Sigmoid colon (tissue), 6 donors: ENCODE measurements at regions not wholly inside any gene's neighbourhood (a gene's known extent, or its start where the extent isn't known, plus 50 kb on each side); places are given as distances from the start of the nearest gene placed in this dataset.

Experiments used
- DNase-seq: peaks from one replicate; pipeline ENCODE4 v3.0.0-alpha.2; 2019
- H3K27ac ChIP-seq, 4 donors: fragments of 200-600 bp; sonication (generic); one replicate each; pipeline ENCODE4 v1.5.1; 2016 to 2019; ENCODE audit warnings: mild to moderate bottlenecking in 1 of 4
- H3K27me3 ChIP-seq, 3 donors: fragments of 200-600 bp; sonication (generic); one replicate each; pipeline ENCODE4 v1.5.1; 2019; ENCODE audit warnings: mild to moderate bottlenecking in 1 of 3
- H3K36me3 ChIP-seq, 4 donors: fragments of 200-600 bp; sonication (generic); one replicate each; pipeline ENCODE4 v1.5.1; 2016 to 2019
- H3K4me1 ChIP-seq, 4 donors: fragments of 200-600 bp; sonication (generic); one replicate each; pipeline ENCODE4 v1.5.1; 2017 to 2019
- H3K4me3 ChIP-seq, 4 donors: fragments of 200-600 bp; sonication (generic); one replicate each; pipeline ENCODE4 v1.5.1; 2017 to 2019; ENCODE audit warnings: mild to moderate bottlenecking in 2 of 4, moderate library complexity in 1 of 4
- H3K9me3 ChIP-seq, 4 donors: fragments of 200-600 bp in 3 of 4; sonication (generic) in 3 of 4; one replicate each; pipeline versions ENCODE4 v1.5.1 to v1.6.1; 2013 to 2019
- EP300 ChIP-seq, 4 donors: sonication (generic); formaldehyde crosslinking; IDR thresholded peaks; one replicate each; pipeline ENCODE4 v1.6.1; 2017; ENCODE audit warnings: antibody characterized with exemption in 4 of 4
- POLR2A ChIP-seq, 2 donors: fragments of 450-650 bp; IDR thresholded peaks; one replicate each; pipeline ENCODE4 v1.6.1; 2016; ENCODE audit warnings: antibody characterized with exemption in 2 of 2, mild to moderate bottlenecking in 2 of 2, moderate library complexity in 2 of 2
- POLR2AphosphoS5 ChIP-seq, 4 donors: sonication (generic); formaldehyde crosslinking; IDR thresholded peaks; one replicate each; pipeline ENCODE4 v1.6.1; 2017; ENCODE audit warnings: antibody characterized with exemption in 4 of 4
- WGBS, 2 donors: extraction: QIAGEN DNeasy Blood & Tissue Kit; methylation state at CpG; one replicate each; pipeline ENCODE4 v1.1.7; 2013; 5-methylcytosine and 5-hydroxymethylcytosine counted together
- intact Hi-C: fragments of 100-400 bp; cut with DNase I; formaldehyde crosslinking; loops from one replicate; pipeline ENCODE4 v1.15.1; 2023
- TF ChIP-seq, protein P1 (sequence below), 4 experiments: fragments of 450-650 bp in 3 of 4; fragments of 200-600 bp in 1 of 4; IDR thresholded peaks; one replicate each; pipeline ENCODE4 v1.5.1; 2016 to 2019; ENCODE audit warnings: antibody characterized with exemption in 4 of 4, mild to moderate bottlenecking in 3 of 4, moderate library complexity in 2 of 4
- donor health status: healthy with polysubstance abuse.
- donor health status: healthy.

DNA sequence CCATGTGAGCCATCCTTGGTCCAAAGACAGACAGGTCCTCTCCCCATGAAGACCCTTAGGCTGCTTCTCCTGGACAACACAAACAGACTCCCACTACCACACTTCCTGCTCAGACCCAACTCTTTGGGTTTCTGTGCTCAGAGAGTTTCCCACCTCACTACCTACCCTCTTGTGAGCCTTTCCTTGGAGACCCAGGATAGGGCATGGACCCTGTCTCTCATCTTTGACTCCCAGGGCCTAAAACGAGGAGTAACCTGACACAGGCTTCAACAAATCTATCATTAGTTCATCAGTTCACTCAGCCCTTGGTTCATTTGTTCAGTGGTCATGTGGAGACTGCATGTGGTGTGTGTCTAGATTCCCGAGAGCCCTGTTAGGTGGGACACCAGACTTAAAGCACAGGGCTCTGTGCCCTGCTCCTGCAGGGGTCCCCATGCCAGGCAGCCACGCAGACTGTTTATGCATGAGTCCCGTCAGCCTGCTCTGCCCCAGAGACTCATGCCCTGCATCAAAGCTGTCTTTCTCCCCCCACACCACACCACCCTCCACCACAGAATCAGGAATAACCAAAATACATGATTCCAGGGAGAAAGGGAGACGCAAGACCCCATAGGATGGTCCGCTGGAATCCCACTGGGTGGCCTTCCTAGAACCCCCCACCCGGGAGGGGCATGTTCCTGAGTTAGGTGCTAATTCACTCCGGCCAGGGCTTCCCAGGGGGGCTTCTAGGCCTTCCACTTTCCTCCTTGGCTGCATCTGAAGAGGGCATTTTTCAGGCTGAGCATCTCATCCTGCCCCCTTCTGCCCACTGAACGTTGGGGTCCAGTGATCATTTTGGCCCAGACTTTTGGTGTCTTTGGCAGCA, 100.2 kb upstream of the TEX51 start:
- no peaks in the 10 kb centered on the region for H3K4me1 ChIP-seq
- intact Hi-C loops, result no loop called here
- H3K4me3 ChIP-seq, result no peak overlapping the region
- H3K36me3 ChIP-seq, result no peaks in the 10 kb centered on the region
- peak; percentile 35 for DNase-seq
- H3K27ac ChIP-seq, result no peak overlapping the region
- TF ChIP-seq EP300 (IDR thresholded peaks at IDR 0.05) (no peak), POLR2A (IDR thresholded peaks at IDR 0.05) (no peak)
- TF ChIP-seq, protein P1, sequence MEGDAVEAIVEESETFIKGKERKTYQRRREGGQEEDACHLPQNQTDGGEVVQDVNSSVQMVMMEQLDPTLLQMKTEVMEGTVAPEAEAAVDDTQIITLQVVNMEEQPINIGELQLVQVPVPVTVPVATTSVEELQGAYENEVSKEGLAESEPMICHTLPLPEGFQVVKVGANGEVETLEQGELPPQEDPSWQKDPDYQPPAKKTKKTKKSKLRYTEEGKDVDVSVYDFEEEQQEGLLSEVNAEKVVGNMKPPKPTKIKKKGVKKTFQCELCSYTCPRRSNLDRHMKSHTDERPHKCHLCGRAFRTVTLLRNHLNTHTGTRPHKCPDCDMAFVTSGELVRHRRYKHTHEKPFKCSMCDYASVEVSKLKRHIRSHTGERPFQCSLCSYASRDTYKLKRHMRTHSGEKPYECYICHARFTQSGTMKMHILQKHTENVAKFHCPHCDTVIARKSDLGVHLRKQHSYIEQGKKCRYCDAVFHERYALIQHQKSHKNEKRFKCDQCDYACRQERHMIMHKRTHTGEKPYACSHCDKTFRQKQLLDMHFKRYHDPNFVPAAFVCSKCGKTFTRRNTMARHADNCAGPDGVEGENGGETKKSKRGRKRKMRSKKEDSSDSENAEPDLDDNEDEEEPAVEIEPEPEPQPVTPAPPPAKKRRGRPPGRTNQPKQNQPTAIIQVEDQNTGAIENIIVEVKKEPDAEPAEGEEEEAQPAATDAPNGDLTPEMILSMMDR (IDR thresholded peaks at IDR 0.05), result no peak
- H3K27me3 ChIP-seq, result no peaks in the 10 kb centered on the region
- 74% methylated on average over 9 of the region's 9 CpGs for WGBS, 2 donors
- H3K9me3 ChIP-seq, result no peaks in the 10 kb centered on the region

DNA sequence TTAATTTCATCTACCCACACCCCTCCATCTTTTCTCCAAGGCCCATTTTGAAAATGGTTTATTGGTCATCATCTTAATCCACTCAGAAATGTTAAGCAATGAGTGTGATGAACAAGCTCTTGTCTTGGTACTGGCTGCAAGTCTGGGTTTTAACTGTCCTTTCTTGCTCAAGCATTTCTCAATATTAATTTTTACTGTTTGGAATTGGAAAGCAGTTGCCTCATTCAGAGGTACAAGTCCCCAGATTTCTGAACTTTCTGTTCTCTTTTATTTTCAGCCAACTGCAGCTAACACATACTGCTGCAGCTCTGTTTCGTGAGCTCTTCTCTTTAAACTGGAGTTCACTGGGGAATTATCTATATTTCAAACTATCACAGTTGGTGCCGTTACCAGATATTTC, 99.4 kb upstream of the TEX51 start:
- no peak for DNase-seq
- WGBS, 2 donors, result 83 to 90% methylated on average over 2 of the region's 2 CpGs
- Histone ChIP-seq H3K9me3 (no peaks in the 10 kb centered on the region), H3K4me3 (no peak overlapping the region), H3K36me3 (no peaks in the 10 kb centered on the region), H3K27ac (no peak overlapping the region), H3K27me3 (no peaks in the 10 kb centered on the region), H3K4me1 (no peaks in the 10 kb centered on the region)
- intact Hi-C loops, result no loop called here
- TF ChIP-seq POLR2A (IDR thresholded peaks at IDR 0.05), result no peak
- TF ChIP-seq POLR2AphosphoS5 (IDR thresholded peaks at IDR 0.05), result no peak
- TF ChIP-seq, protein P1 (IDR thresholded peaks at IDR 0.05), result no peak
- no peak for TF ChIP-seq EP300 (IDR thresholded peaks at IDR 0.05)

DNA sequence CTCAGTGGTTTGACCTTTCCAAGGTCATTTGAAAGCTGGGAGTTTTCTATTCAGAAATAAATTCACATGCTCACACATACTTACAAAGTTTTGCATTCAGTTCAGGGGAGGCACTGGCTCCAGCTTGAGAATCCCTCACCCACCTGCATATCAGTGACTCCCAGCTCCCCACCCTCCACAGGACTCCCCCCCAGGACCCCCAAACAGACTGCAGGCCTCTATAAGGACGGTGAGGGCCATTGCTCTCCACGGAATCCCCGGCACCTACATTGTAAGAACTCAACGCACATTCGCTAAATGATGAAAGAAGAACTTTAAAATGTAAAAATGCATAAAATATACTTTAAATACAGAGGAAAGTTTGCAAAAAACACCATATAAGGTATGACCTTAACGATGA, 97.2 kb upstream of the TEX51 start:
- H3K4me1 ChIP-seq, result no peaks in the 10 kb centered on the region
- H3K27me3 ChIP-seq, result no peaks in the 10 kb centered on the region
- no peaks in the 10 kb centered on the region for H3K9me3 ChIP-seq
- H3K36me3 ChIP-seq, result no peaks in the 10 kb centered on the region
- intact Hi-C loops, result no loop called here
- WGBS, 2 donors, result 90 to 93% methylated on average over 6 of the region's 6 CpGs
- H3K27ac ChIP-seq, result no peak overlapping the region
- DNase-seq, result no peak
- TF ChIP-seq, protein P1 (IDR thresholded peaks at IDR 0.05), result no peak
- TF ChIP-seq EP300 (IDR thresholded peaks at IDR 0.05) (no peak), POLR2A (IDR thresholded peaks at IDR 0.05) (no peak), POLR2AphosphoS5 (IDR thresholded peaks at IDR 0.05) (no peak)
- H3K4me3 ChIP-seq, result no peak overlapping the region

DNA sequence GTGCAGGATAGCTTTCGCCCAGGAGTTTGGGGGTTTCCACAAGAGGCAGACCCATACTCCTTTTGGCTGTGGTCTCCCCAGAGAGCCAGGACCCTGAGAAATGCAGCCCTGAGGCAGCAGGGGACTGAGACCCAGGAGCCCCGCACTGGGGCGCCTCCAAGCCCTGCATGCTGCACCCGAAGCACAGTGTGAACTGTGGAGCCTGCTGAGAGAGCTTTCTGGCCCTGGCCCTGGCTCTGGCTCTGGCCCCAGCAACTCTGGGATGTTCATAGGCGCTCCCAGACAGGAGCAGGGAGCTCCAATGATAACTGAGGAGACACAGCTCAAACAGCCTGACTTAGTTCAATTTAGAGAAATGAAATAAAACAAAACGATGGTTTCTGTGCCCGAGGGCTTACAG, 96.4 kb upstream of the TEX51 start:
- H3K27me3 ChIP-seq, result no peaks in the 10 kb centered on the region
- no peak overlapping the region for H3K27ac ChIP-seq
- no peaks in the 10 kb centered on the region for H3K9me3 ChIP-seq
- peak; percentile 11 for DNase-seq
- no peak overlapping the region for H3K4me3 ChIP-seq
- intact Hi-C loops, result no loop called here
- no peaks in the 10 kb centered on the region for H3K36me3 ChIP-seq
- 86 to 88% methylated on average over 7 of the region's 7 CpGs for WGBS, 2 donors
- no peaks in the 10 kb centered on the region for H3K4me1 ChIP-seq
- TF ChIP-seq POLR2A (IDR thresholded peaks at IDR 0.05) (no peak), EP300 (IDR thresholded peaks at IDR 0.05) (no peak), POLR2AphosphoS5 (IDR thresholded peaks at IDR 0.05) (no peak)
- TF ChIP-seq, protein P1 (IDR thresholded peaks at IDR 0.05), result no peak
